HG02678 (cell line): ENCODE measurements at regions not wholly inside any gene's neighbourhood (a gene's known extent, or its start where the extent isn't known, plus 50 kb on each side); places are given as distances from the start of the nearest gene placed in this dataset.
"Not testable (repeated sequence)": the region's sequence is repeated elsewhere in the genome, so short reads cannot be mapped to it uniquely, and the experiment has no call there.

Source experiments
- ATAC-seq: cut with Tn5 transposase; IDR thresholded peaks from one replicate; pipeline ENCODE4 v1.9.1; 2021; ENCODE audit warnings: mild to moderate bottlenecking, moderate library complexity; ENCODE audit not compliant: unreplicated experiment

DNA sequence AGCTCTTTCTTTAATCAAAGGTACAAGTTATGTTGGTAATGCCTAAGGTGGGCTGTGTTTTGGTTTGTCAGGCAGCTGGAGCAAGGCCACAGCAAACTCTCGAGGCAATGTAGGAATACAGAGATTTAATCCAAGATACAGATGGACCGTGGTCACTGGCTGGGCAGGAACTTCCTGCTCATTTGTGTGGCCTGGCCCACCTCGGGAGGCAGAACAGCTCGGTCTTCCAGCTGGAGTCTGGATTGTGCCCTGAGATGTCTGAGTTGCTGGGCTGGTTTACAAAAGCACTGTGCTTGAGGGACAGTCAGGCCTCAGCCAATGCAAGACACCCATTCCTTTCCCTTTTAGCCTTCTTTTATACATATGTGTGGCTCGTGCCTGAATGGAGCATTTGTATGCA is 506.1 kb upstream of the SALL3 start:
- no peak for ATAC-seq

DNA sequence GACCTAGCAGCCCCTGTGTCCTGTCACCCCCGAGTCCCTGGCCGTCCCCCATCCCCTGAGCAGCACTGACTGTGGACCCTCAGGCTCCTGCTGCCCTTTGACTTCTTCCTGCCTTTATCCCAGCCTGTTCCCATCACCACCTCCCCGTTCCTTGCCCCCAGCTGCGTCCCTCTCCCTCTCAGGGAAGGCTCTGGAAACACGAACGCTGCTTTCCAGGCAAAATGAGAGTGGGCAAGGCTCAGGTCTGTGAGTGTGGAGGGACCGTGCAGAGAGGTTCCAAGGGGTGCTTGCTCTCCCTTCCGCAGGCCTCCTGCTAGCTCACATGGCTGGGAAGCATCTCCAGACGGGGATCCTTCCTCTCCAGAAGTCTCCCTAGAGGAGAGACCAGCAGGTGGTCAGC is 501.8 kb upstream of the SALL3 start:
- ATAC-seq: no peak

DNA sequence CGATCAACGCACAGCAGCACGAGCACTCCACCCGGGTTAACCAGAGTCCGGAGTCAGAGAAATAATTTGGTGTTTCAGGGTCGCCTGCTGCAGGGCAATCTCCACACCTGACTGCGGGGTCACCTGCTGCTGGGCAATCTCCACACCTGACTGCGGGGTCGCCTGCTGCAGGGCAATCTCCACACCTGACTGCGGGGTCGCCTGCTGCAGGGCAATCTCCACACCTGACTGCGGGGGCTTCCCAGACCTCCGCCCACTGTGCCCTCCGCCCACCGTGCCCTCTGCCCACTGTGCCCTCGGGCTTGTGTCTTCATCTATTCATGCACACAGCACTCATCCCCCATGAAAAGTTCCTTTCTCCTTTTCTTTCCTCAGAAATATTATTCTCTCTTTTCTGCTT is 500.2 kb upstream of the SALL3 start:
- ATAC-seq: no peak

DNA sequence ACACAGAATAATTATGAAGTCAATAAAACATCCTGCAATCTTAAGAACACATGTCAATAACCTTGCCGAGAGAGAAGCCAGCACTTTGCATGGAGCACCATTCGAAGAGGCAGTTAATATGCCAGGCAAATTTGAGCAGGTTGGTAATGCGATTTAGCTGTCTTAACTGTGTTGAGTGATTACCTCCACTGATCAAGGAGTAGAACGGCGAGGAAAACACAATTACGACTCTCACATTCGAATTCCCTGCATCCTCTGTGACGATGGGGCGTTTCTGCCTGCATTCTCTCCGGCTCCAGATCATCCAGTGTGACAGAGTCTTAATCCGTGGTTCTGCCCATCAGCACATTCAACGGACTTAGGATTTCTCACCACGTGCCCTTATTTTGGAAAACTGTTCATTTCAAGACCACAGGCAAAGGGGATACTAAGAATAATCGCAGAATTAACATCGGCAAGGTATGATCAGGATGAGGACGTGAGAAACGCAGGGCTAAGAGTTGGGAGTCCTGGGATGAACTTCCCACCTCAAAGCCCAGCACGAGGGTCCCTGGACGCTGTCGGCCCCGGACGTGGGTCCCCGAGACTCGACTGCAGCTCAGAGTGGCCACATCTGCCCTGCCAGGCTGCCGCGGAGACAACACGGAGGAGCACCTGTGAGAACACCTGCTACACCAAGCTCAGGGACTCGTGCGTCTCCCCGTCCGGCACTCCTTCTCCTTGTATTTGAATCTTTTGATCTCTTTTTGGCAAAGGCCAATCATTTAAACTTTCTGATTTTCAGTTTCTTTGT is 499.2 kb upstream of the SALL3 start:
- no peak for ATAC-seq

DNA sequence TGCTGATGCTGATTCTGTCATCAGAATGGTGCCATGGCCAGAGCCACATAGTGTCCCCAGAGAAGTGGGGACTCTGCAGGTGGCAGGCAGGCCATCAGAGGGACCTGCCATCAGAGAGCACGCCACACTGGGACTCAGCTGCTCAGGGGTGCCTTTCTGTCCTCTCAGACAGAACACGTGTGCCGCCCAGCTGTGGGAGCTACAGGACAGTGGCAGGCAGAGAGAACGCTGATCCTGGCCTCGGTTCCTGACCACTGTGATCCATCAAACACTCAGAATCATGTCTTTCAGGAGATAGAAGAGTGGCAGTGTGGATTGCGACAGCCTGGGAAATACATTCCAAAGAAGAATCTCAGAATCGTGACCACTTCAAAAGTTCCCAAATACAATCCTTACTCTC is 497.2 kb upstream of the SALL3 start:
- ATAC-seq: no peak

DNA sequence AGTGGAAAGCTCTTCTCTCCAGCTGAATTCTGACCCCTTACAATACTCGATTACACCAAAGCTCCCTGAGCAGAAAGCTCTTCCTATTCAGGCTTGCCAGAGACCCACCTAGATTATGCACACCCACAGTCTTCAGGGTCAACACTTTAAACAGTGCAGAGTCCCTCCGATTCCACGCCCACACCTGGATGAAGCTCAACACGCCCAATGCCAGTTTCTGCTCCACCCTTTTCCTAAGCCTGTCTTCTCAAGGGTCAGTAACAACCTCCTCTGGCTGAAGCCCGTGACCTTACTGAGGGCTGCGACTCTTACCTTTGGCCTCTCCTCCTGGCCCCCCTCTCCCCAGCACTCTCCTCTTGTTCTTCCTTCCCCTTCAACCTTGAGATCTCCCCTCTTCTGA is 492.0 kb upstream of the SALL3 start:
- ATAC-seq: no peak

DNA sequence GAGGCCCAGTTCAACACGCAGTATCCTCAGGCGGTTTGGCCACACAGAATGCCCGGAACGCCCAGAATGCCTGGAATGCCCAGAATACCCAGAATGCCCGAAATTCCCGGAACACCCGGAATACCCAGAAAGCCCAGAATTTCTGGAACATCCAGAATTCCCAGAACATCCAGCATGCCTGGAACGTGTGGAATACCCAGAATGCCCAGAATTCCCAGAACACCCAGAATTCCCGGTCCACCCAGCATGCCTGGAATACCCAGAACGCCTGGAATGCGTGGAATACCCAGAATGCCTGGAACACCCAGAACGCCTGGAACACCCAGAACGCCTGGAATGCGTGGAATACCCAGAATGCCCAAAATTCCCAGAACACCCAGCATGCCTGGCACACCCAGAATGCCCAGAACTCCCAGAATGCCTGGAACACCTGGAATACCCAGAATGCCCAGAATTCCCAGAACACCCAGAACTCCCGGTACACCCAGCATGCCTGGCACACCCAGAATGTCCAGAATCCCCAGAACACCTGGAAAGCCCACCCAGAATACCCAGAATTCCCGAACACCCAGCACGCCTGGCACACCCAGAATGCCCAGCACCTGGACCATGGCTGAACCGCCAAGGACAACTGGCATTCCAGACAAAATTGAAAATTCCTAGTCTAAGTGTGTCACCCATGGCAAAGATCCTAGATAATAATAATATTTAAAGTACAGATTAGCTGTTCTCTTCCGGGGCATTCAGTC is 487.4 kb upstream of the SALL3 start:
- no peak for ATAC-seq

DNA sequence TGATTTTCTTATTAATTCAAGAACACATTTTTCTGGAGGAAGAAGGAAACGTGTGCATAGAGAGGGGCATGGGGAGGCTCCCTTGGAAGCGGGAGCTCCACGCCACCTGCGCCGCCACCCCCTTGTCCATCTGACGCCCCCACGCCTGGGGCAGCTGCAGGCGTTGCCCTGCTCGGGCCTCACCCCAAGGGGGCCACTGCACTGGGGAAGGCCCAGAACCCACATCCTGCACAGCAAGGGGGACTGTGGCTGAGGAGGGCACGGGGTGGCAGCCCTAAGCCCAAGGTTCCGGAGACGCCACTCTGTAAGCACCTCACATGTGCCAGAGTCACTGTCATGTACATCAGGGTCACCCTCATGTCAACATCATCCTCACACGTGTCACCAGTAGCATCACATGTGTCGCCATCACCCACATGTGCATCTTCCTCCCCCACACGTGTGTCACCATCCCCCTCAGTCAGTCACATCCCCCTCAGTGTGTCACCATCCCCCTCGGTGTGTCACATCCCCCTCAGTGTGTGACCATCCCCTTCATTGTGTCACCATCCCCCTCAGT is 486.7 kb upstream of the SALL3 start:
- no peak for ATAC-seq

DNA sequence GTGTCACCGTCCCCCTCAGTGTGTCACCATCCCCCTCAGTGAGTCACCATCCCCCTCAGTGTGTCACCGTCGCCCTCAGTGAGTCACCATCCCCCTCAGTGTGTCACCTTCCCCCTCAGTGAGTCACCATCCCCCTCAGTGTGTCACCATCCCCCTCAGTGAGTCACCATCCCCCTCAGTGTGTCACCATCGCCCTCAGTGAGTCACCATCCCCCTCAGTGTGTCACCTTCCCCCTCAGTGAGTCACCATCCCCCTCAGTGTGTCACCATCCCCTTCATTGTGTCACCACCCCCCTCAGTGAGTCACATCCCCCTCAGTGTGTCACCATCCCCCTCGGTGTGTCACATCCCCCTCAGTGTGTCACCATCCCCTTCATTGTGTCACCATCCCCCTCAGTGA is 486.1 kb upstream of the SALL3 start:
- not testable (repeated sequence) for ATAC-seq

DNA sequence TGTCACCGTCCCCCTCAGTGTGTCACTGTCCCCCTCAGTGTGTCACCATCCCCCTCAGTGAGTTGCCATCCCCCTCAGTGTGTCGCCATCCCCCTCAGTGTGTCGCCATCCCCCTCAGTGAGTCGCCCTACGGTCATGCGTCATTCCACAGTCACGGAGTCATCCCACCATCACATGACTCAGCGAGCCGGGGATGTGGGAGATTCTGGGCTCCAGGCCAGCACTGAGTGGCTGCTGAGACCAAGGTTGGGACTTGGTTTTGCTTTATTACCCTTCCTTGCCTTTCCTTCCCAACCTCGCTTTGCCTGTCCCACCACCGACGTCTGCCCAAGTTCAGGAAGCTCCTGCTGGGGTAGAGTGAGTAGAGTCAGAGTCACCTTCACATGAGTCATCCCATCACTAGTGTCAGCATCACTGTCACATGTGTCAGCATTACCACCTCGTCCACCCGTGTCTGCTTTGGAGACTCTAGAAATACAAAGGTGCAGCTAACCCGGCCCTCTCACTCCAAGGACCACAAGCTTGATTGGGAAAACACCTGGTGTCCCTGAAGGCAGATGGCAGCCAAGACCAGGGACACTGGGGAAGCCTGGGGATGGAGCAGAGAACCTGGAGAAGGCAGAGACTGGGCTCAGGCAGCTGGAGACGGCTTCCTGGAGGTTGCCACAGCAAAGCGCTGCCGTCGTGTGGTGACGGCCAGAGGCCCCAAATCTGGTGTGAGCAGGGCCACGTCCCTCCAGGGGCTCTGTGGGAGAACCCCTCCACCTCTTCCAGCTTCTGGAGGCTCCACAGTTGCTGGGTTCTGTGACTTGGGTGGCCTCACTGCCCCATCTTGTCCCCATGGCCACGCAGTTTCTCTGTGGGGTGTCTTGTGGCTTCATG is 485.2 kb upstream of the SALL3 start:
- no peak for ATAC-seq

DNA sequence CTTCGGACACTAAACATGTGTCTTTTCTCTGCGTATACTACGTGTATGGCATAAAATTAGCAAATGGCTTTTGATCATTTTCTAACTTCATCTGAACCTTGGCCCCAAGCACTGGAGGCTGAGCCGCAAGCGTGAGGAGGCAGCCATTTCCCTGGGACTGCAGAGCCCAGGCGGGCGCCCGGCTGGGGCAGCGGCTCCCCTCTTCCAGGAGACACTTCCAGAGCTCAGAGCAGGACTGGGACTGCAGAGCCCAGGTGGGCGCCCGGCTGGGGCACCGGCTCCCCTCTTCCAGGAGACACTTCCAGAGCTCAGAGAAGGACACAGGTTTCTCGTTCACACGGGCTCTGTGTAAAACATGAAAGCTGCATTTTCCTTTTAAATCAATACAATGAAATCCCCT is 484.1 kb upstream of the SALL3 start:
- ATAC-seq: no peak

DNA sequence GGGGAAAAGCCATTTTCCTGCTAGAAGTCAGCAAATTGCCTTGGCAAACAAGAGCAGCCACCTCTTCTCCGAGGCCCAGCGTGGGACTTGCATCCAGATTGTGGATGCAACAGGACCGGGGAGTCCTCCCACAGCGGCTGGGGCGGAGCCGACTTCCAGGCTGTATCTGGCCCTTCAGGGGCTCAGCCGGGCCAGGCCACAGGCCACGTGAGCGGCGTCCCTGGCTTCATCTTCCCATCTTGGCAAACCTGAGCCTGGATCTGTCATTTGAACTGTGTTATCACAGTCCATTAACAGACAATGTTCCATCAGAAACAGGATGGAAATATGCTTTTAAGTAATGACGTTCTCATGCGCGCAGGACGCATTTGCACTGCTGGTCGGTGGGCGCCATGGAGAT is 483.5 kb upstream of the SALL3 start:
- no peak for ATAC-seq

DNA sequence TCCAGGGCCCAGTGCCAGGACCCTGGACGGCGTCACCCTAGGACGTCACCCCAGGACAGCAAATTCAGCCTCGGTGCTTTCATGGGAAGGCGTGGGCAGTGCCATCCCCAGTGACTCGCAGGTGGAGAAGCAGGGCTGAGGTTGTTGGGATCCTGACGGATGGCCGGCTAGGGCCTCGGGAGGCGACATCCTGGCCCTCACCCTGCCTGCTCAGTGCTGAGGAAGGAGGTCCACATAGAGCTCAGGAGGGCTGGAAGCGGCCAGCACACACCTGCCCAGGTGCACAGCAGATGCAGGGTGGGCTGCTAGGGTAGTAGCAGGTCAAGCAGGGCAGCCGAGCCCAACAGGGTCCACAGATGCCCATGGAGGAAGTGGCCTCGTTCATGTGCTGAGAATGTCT is 482.0 kb upstream of the SALL3 start:
- ATAC-seq: no peak

DNA sequence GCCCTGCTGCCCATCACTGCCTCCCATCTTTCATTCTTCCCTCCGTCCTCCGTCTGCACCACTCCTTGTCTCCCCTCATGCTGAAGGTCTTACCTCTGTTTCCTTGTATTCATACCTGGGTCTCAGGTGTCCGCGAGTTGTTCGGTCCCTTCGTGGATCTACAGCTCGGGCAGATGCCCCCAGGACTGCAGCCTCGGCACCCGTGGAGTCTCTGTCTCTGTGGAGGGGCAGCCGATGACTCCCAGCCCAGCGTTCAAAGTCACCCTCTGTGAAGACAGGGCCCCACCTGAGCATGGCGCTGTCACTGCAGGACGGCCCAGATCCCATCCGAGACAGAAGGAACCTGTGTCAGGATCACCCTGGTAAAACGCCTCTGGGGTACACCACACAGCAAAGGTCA is 480.0 kb upstream of the SALL3 start:
- ATAC-seq: no peak

DNA sequence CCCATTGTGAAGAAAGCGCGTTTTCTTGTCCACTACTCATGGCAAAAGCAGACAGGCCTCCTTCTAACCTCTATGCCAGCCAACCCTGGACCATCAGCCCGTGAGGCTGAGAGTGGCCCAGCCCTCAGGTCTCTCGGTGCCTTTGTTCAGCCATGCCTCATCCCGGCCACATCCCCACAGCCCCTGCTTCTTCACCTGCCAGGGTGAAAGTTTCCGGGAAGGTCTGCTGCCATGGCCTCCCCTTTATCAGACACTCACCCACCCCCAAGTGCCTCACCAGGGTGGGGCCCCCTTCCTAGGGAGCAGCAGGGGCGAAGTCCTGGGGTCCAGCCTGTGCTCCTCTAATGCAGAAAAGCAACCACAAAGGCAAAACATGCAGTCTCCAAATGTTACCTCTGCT is 478.4 kb upstream of the SALL3 start:
- no peak for ATAC-seq

DNA sequence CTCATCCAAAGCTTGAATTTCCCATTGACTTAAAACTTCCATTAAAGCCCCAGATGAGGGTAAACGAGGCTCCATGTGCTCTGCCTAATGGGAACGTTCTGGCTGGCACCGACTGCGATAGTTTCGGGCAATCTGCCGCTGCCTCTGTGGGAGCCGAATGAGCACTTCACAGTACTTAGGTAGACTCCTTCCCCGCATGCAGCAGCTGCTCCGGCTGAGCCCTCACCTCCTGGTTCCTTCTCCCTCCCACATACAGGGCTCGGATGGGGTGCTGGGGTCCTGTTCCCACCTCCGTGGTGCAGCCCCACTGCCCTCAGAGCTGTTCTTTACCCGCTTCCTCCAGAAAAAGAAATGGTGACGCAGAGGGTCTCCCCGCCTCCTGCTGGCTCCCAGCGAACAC is 476.5 kb upstream of the SALL3 start:
- ATAC-seq: no peak

DNA sequence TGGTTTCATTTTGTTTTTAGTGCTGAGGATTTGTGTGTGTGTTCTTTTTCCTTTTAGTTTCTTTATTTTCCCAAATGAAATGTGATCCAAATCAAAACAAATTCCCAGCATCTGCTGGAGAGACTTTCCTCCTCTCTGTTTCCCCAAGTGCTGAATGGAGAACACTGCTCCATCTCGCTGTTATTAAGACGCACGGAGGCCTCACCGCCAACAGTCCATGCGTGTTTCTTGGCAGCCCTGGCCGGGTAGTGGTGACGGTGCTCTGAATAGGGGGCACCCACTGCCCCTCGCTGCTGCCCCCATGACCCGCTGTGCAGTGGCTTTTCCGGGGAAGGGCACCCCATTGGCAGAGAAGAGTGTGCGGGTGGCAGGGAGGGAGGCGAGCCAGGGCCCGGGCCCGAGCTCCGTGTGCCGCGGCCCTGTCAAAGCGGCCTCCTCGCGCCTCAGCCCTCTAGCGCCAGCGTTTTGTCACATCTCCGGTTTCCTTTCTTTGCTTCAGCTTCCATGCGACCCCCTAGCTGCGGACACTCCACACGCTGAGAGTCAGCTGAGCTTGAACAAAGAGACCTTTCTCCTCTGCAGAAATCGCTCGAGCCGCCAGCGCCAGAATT is 473.7 kb upstream of the SALL3 start:
- no peak for ATAC-seq

DNA sequence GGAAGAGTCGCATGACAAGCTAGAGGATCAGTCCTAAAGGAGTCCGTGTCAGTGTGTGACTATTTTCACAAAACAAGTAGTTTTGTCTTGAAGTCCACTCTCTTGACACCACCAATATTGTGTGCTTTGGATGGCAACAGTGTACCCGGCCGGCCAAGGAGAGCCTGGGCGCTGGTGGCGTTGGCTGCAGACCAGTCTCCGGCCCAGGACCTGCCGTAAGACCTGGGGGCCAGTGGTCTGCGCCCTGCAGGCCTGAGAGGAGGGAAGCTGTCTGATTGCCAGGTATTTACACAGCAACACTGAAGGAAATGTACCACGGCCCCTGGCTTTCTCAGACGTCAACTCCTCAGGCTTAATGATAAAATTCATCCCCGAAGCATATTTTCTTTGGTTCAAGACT is 472.4 kb upstream of the SALL3 start:
- no peak for ATAC-seq

DNA sequence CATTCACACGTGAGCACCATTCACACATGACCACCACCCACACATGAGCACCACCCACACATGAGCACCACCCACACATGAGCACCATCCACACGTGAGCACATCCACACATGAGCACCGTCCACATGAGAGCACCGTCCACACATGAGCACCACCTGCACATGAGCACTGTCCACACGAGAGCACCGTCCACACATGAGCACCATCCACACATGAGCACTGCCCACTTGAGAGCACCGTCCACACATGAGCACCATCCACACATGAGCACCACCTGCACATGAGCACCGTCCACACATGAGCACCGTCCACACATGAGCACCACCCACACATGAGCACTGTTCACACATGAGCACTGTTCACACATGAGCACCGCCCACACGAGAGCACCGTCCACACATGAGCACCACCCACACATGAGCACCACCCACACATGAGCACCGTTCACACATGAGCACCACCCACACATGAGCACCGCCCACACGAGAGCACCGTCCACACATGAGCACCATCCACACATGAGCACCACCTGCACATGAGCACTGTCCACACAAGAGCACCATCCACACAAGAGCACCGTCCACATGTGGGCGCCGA is 471.3 kb upstream of the SALL3 start:
- not testable (repeated sequence) for ATAC-seq

DNA sequence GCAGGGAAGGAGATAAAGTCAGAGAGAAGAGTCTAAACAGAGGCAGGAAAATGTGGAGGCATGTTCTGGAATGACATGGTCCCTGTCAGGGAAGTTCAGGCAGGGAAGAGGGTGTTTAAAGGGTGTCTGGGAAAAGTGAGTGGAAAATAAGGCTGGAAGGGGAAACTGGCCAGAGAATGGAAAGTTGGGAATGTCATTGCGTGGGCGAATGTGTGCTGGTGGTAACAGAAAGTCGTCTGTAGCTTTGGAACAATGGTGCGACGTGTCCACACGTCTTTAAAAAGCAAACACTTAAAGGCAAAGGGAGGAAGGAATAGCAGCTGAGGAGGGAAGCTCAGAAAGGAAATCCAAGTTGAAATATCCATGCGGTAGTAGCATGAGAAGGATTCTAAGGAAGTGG is 469.5 kb upstream of the SALL3 start:
- no peak for ATAC-seq
